ENCODE measurements at regions not wholly inside any gene's neighbourhood (a gene's known extent, or its start where the extent isn't known, plus 50 kb on each side); places are given as distances from the start of the nearest gene placed in this dataset.

GRCh38 chr2:67923696-67924095 lies 139.1 kb downstream of the C1D start:
- no peak for DNase-seq

GRCh38 chr2:67927501-67927900 lies 135.3 kb downstream of the C1D start:
- DNase-seq: no peak

- no peak for DNase-seq
Observed at GRCh38 chr2:67930156-67930555, 132.6 kb downstream of the C1D start.

- no peak for DNase-seq
Observed at GRCh38 chr2:67936969-67937368, 125.8 kb downstream of the C1D start.

GRCh38 chr2:67938053-67938452 lies 124.8 kb downstream of the C1D start:
- no peak for DNase-seq

- no peak for DNase-seq
Observed at GRCh38 chr2:67945056-67945455, 117.7 kb downstream of the C1D start.

- DNase-seq: no peak
Observed at GRCh38 chr2:67945940-67946339, 116.9 kb downstream of the C1D start.

GRCh38 chr2:67948057-67948456 lies 114.7 kb downstream of the C1D start:
- no peak for DNase-seq

GRCh38 chr2:67948506-67948905 lies 114.3 kb downstream of the C1D start:
- no peak for DNase-seq

GRCh38 chr2:67950018-67950417 lies 112.8 kb downstream of the C1D start:
- DNase-seq: no peak

- DNase-seq: no peak
Observed at GRCh38 chr2:67950919-67951318, 111.9 kb downstream of the C1D start.

- no peak for DNase-seq
Observed at GRCh38 chr2:67952066-67952465, 110.7 kb downstream of the C1D start.

- DNase-seq: no peak
Observed at GRCh38 chr2:67954093-67954748, 108.6 kb downstream of the C1D start.

GRCh38 chr2:67955748-67956603 lies 106.8 kb downstream of the C1D start:
- no peak for DNase-seq

- DNase-seq: no peak
Observed at GRCh38 chr2:67965246-67965645, 97.6 kb downstream of the C1D start.

- DNase-seq: no peak
Observed at GRCh38 chr2:67970071-67970470, 92.7 kb downstream of the C1D start.

GRCh38 chr2:67970542-67970941 lies 92.3 kb downstream of the C1D start:
- DNase-seq: no peak

- DNase-seq: no peak
Observed at GRCh38 chr2:67974559-67975430, 88.0 kb downstream of the C1D start.

GRCh38 chr2:67977464-67977863 lies 85.3 kb downstream of the C1D start:
- no peak for DNase-seq

GRCh38 chr2:67982956-67983355 lies 79.8 kb downstream of the C1D start:
- DNase-seq: no peak

GRCh38 chr2:67984600-67984999 lies 78.2 kb downstream of the C1D start:
- DNase-seq: no peak

GRCh38 chr2:67985586-67985985 lies 77.2 kb downstream of the C1D start:
- DNase-seq: no peak

GRCh38 chr2:67986258-67986657 lies 76.5 kb downstream of the C1D start:
- no peak for DNase-seq

Data from activated T-cell treated with anti-CD3 and anti-CD28 coated beads, Interleukin-2, amount 50 U/mL, for 48 hours (primary cell).